Adrenal gland (tissue), 9 donors: ENCODE measurements at regions not wholly inside any gene's neighbourhood (a gene's known extent, or its start where the extent isn't known, plus 50 kb on each side); places are given as distances from the start of the nearest gene placed in this dataset.

Source experiments
- DNase-seq, 7 donors: peaks; one replicate each; pipeline ENCODE4 v3.0.0-alpha.2; 2019 to 2020
- H3K27ac ChIP-seq, 5 donors: fragments of 200-600 bp; sonication (generic) in 4 of 5; 1 replicate in 3 of 5; 2 replicates in 2 of 5; pipeline versions ENCODE4 v1.5.1 to v1.8.0; 2016 to 2020; ENCODE audit warnings: mild to moderate bottlenecking in 1 of 5
- H3K27me3 ChIP-seq: fragments of 200-600 bp; 2 replicates; pipeline ENCODE4 v1.8.0; 2021
- H3K36me3 ChIP-seq, 2 donors: fragments of 200-600 bp; replicated peaks in 1 of 2; 1 replicate in 1 of 2; 2 replicates in 1 of 2; pipeline versions ENCODE4 v1.5.1 to v1.8.0; 2018 to 2022
- H3K4me1 ChIP-seq, 2 donors: fragments of 200-600 bp; replicated peaks in 1 of 2; 1 replicate in 1 of 2; 2 replicates in 1 of 2; pipeline versions ENCODE4 v1.5.1 to v1.8.0; 2018 to 2021
- H3K4me3 ChIP-seq, 4 donors: fragments of 200-600 bp; sonication (generic) in 3 of 4; one replicate each; pipeline ENCODE4 v1.5.1; 2016 to 2018
- H3K9me3 ChIP-seq, 3 donors: fragments of 200-600 bp; sonication (generic) in 1 of 3; replicated peaks in 1 of 3; 1 replicate in 2 of 3; 2 replicates in 1 of 3; pipeline versions ENCODE4 v1.5.1 to v1.8.0; 2016 to 2021
- POLR2A ChIP-seq, 2 donors: fragments of 450-650 bp; IDR thresholded peaks; one replicate each; pipeline ENCODE4 v1.6.1; 2017; ENCODE audit warnings: antibody characterized with exemption in 2 of 2, mild to moderate bottlenecking in 2 of 2, moderate library complexity in 1 of 2
- WGBS, 4 donors: extraction: QIAGEN DNeasy Blood & Tissue Kit in 2 of 4; methylation state at CpG; one replicate each; pipeline versions ENCODE4 v1.1.5 to v1.1.7; 2013 to 2017; 5-methylcytosine and 5-hydroxymethylcytosine counted together
- intact Hi-C, 2 donors: fragments of 100-400 bp; cut with DNase I; formaldehyde crosslinking; loops; one replicate each; pipeline versions ENCODE4 v1.14.1 to v1.15.0; 2022 to 2023
- TF ChIP-seq, protein P1 (sequence below), 6 experiments: fragments of 450-650 bp in 4 of 6; fragments of 200-600 bp in 2 of 6; sonication (generic) in 1 of 6; IDR thresholded peaks; 1 replicate in 5 of 6; 2 replicates in 1 of 6; pipeline versions ENCODE4 v1.5.1 to v1.8.0; 2016 to 2021; ENCODE audit warnings: antibody characterized with exemption in 6 of 6, mild to moderate bottlenecking in 2 of 6, moderate library complexity in 1 of 6
- donor health status: healthy with polysubstance abuse.
- donor health status: Bipolar disorder and iron deficiency.
- donor health status: DM: yes; HTN: yes; CAD: no.
- donor health status: DM: no; HTN: no; CAD: no.
- donor health status: DM: no; HTN: no; CAD: no.

DNA sequence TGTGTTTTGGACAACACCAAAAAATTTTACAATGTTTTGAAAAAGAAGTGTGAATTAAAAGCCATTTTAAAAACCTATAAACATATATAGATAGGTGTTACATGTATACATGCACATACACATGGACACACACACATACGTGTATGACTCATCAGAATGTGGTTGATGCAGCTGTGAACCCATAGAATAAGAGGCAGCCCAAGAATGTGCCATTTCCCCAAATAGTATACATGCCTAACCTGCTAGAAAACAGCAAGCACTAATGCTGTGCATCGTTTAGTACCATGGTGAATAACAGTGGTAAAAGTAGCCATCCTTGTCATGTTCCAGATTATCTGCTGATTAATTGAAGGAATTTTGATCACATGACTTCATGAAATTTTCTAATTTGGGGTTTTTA, 149.0 kb downstream of the DSEL start:
- no peaks in the 10 kb centered on the region for H3K4me1 ChIP-seq
- no peaks in the 10 kb centered on the region for H3K36me3 ChIP-seq
- intact Hi-C loops: no loop called here
- DNase-seq: no peak
- TF ChIP-seq POLR2A (IDR thresholded peaks at IDR 0.05): no peak
- TF ChIP-seq, protein P1, sequence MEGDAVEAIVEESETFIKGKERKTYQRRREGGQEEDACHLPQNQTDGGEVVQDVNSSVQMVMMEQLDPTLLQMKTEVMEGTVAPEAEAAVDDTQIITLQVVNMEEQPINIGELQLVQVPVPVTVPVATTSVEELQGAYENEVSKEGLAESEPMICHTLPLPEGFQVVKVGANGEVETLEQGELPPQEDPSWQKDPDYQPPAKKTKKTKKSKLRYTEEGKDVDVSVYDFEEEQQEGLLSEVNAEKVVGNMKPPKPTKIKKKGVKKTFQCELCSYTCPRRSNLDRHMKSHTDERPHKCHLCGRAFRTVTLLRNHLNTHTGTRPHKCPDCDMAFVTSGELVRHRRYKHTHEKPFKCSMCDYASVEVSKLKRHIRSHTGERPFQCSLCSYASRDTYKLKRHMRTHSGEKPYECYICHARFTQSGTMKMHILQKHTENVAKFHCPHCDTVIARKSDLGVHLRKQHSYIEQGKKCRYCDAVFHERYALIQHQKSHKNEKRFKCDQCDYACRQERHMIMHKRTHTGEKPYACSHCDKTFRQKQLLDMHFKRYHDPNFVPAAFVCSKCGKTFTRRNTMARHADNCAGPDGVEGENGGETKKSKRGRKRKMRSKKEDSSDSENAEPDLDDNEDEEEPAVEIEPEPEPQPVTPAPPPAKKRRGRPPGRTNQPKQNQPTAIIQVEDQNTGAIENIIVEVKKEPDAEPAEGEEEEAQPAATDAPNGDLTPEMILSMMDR (IDR thresholded peaks at IDR 0.05): no peak
- no peak overlapping the region for H3K27ac ChIP-seq
- H3K4me3 ChIP-seq: no peak overlapping the region
- H3K27me3 ChIP-seq: no peaks in the 10 kb centered on the region
- no peaks in the 10 kb centered on the region for H3K9me3 ChIP-seq
- 86 to 96% (median 88%) methylated on average over 2 of the region's 2 CpGs for WGBS, 4 donors

DNA sequence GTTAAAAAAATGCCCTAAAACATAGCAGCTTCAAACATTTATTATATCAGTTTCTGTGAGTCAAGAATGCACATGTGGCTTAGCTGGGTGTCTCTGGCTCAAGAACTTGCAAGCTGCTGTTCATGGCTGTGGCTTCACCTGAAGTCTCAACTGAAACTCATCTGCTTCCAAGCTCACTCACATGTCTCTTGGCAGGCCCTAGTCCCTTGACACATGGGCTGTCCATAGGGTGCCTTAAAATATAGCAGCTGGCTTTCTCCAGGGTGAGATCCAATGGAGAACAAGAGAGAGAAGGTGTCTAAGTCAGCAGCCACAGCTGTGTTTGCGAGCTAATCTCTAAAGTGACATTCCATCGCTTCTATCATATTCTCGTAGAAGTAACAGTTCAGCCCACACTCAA, 152.8 kb downstream of the DSEL start:
- Histone ChIP-seq H3K4me3 (no peak overlapping the region), H3K9me3 (no peaks in the 10 kb centered on the region), H3K36me3 (no peaks in the 10 kb centered on the region), H3K27ac (no peak overlapping the region), H3K4me1 (peaks cover 1 to 25% of the 10 kb centered on the region in 2 donors), H3K27me3 (no peaks in the 10 kb centered on the region)
- no peak for DNase-seq
- TF ChIP-seq, protein P1 (IDR thresholded peaks at IDR 0.05): no peak
- TF ChIP-seq POLR2A (IDR thresholded peaks at IDR 0.05): no peak
- intact Hi-C loops: no loop called here
- WGBS, 4 donors: 94 to 98% (median 95%) methylated on average over 3 of the region's 3 CpGs

DNA sequence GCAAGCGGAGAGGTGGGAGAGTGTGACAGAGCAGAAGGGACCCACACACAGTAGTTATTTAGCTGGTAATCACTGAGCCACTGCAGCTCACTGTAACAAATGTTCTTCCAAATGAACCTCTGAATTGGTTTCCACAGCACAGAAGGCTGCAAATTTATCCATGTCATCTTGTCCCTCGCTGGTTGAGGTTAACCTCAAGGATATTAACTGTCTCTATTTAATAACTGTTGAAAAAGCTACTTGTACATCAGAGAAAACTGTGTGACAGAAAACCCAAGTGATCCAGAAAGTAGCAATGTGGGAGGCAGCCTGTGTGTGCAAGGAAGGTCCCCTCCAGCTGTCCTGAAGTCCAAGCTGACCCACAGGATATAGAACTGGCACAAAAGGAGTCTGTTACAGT, 153.6 kb downstream of the DSEL start:
- peaks cover 3 to 28% of the 10 kb centered on the region in 2 donors for H3K4me1 ChIP-seq
- DNase-seq: no peak
- no peak overlapping the region for H3K27ac ChIP-seq
- H3K4me3 ChIP-seq: no peak overlapping the region
- no peaks in the 10 kb centered on the region for H3K27me3 ChIP-seq
- intact Hi-C loops: no loop called here
- no peaks in the 10 kb centered on the region for H3K36me3 ChIP-seq
- TF ChIP-seq, protein P1 (IDR thresholded peaks at IDR 0.05): no peak
- no peak for TF ChIP-seq POLR2A (IDR thresholded peaks at IDR 0.05)
- no peaks in the 10 kb centered on the region for H3K9me3 ChIP-seq
- WGBS, 4 donors: 53 to 67% (median 56%) methylated on average over 2 of the region's 2 CpGs

DNA sequence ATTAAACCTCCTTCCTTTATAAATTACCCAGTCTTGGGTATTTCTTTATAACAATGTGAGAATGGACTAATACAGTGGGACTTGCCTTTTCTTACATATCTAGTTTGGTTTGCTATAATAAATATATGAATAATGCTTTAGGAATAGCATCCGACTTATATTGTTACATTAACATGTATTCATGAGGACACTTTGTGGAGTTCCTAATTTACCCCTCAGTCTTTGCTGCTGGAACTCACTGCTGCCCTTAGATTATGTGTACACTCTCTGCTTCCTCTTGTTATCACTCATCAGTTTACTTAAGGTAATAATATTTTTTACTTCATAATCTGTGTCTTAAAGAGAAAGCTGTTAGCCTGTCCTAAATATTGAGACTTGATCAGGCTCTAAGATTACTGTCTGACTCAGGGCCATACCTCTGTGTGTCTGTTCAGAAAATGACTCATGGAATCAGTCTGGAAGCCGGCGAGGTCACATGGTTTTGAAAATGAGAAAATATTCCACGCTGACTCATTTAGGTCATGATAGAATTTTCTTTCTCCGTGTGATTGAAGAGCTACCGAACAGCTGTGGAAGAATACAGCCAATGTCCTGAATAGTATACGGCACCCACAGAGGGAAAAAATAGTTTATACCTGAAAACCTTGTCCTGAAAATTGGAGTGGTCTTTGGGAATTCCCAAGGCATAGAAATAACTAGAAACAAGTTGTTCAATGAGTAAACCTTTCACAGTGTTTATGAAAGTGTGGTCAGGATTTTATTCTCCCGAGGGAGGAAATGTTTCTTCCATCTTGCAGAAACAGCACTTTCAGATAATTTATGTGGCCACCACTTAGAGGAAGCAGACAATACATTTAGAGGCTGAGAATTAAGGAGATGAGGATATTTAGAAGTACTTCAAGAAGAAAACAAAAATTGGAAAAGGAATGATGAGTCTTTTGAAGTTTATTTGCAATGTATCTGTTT, 156.4 kb downstream of the DSEL start:
- H3K36me3 ChIP-seq: no peaks in the 10 kb centered on the region
- peak; percentile 77 to 94 (median 86) for DNase-seq
- H3K9me3 ChIP-seq: no peaks in the 10 kb centered on the region
- TF ChIP-seq POLR2A (IDR thresholded peaks at IDR 0.05): no peak
- TF ChIP-seq, protein P1 (IDR thresholded peaks at IDR 0.05): no peak
- H3K27ac ChIP-seq: peak overlapping the region; percentile 68 to 92 (median 84)
- 9 to 14% (median 13%) methylated on average over 8 of the region's 8 CpGs for WGBS, 4 donors
- H3K27me3 ChIP-seq: no peaks in the 10 kb centered on the region
- intact Hi-C loops: no loop called here
- peak overlapping the region in 1 of 4 donors; percentile 46 for H3K4me3 ChIP-seq
- H3K4me1 ChIP-seq: peaks cover 3 to 28% of the 10 kb centered on the region in 2 donors
